HG03565 (cell line): ENCODE measurements at regions not wholly inside any gene's neighbourhood (a gene's known extent, or its start where the extent isn't known, plus 50 kb on each side); places are given as distances from the start of the nearest gene placed in this dataset.
"Not testable (repeated sequence)": the region's sequence is repeated elsewhere in the genome, so short reads cannot be mapped to it uniquely, and the experiment has no call there.

Experiments
- ATAC-seq: cut with Tn5 transposase; IDR thresholded peaks from one replicate; pipeline ENCODE4 v1.9.1; 2021; ENCODE audit warnings: mild to moderate bottlenecking, moderate library complexity; ENCODE audit not compliant: unreplicated experiment

DNA sequence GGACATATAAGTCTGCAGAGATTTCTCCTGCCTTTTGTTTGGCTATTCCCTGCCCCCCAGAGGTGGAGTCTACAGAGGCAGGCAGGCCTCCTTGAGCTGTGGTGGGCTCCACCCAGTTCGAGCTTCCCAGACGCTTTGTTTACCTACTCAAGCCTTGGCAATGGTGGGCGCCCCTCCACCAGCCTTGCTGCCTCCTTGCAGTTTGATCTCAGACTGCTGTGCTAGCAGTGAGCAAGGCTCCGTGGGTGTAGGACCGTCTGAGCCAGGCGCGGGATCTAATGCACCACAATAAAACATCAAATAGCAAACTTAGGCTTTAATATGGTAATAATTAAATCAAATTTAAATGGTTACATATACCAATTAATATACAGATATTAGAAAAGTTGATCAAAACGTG is 525.4 kb downstream of the RERGL start:
- not testable (repeated sequence) for ATAC-seq

DNA sequence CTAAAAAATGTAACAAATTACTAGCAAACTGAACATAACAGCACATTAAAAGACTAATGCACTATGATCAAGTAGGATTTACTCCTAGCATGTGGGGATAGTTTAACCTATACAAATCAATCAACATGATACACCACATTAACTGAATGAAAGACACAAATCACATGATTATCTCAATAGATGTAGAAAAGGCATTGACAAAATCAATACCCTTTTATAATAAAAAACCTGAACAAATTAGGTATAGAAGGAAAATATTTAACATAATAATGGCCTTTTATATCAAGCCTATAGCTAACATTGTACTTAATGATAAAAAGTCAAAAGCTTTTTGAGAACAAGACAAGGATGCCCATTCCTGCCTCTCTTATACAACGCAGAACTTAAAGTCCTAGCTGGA is 540.0 kb downstream of the RERGL start:
- no peak for ATAC-seq

DNA sequence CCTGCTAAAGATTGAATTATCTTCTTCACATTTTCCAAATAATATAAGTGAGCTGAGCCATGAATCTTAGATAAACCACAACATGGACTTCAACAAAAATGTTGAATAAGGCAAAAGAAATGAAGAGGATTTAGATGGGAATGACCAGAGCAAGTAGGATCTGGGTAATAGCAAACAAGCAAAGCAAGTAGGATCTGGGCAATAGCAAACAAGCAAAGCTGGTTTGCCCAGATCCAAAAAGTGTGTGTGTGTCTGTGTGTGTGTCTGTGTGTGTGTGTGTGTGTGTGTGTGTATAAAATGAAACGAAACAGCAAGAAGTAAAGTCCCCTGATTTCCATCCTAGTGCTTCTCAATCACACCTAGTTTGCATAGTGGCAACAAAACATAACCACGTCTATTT is 549.1 kb downstream of the RERGL start:
- no peak for ATAC-seq

DNA sequence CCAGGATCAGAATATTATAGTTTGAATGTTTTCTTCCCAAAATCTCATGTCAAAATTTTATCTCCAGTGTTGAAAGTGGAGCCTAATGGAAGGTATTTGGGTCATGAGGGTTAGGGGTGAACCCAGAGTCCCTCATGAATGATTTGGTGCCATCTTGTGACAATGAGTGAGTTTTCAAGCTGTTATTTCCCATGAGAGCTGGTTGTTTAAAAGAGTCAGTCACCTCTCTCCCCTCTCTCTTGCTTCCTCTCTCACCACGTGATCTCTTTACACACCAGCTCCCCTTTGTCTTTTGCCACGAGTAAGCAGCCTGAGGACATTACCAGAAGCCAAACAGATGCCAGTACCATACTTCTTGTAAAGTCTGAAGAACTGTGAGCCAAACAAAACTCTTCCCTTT is 561.6 kb downstream of the RERGL start:
- no peak for ATAC-seq

DNA sequence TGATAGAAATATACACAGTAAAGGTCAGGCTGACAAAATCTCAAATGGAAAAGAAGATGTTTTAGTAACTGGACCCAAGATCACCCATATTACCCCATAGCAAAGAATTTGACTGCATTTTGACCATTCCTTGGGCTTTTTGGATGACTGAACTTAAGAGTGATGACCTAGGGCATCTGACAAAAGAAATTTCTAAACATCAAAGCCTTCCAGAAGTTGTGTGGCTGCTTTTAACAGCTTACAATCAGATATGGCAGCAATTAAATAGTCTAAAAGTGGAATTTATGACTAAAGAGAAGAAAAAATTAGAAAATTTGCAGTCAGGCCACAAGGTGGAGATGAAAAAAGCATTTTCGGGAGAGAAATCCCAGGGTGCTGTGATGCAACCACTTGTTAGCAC is 563.0 kb downstream of the RERGL start:
- no peak for ATAC-seq

DNA sequence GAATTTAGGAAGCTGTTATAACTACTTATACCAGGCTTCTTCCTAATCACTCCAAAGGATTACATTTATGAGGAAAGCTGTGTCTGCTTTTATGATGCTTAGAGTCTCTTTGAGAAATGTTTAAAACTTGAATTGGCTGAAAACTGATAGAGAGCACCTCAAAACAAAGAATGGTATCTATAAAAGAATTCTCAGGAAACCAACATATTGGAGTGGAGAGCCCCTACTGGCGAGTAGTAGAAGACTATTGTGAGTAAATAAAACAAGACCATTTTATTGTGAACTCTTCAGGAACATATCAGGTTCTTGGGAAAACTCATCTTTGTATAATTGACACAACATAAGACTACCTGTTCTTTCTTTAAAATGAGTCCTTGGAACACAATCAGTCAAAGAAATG is 578.6 kb downstream of the RERGL start:
- no peak for ATAC-seq

DNA sequence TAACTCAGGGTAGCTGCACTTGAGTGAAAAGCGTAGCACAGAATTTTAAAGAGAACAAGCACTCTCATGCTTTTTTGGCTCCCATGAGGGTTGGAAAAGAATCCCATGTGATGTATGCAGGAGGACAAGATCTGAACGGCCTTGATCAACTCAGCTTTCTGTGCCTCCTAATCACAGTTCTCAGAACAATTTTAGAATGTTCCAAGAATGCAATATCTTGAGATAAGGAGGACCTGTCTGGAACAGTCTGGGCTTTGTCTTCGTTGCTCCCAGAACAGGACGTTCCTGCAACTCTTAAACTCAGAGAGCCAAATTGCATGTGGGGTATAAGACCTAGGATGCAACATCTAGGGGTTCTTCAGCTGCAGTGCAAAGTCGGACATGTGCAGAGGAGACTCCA is 582.7 kb downstream of the RERGL start:
- ATAC-seq = no peak

DNA sequence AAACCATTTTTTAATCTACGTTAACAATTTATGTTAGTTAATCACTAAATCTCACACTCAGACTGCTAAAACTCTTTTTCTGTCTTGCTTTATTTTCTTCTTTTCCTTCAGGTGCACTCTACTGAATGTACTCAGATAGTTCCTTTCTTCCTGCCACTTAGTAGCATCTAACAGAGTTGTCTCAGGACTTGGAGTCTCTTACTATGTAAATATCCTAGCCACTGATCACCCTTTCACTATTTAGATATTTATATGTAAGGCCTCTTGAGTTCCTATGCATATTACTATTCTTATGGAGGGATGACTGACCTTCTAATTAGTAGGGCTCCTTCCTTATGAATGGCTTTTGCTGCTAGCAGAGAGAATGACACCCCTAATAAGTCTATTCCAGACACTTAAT is 586.3 kb downstream of the RERGL start:
- no peak for ATAC-seq

DNA sequence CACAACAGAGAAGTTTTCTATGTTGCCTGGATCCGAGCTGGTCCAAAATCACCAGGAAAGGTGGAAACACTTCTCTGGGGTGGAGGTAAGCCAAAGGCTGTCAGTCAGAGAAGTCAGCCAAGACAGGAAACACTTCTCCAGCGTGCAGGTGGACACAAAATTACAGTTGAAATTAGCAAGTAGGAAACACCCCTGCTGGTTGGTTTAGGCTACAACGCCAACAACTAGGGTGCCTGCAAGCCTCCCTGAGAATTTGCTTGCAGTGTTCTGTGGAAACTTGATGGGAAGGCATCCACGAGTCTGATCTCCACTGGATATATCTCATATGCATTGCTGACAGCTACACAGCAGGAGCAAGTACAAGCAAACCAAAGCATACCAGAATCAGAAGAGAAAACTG is 600.5 kb downstream of the RERGL start:
- ATAC-seq = no peak

DNA sequence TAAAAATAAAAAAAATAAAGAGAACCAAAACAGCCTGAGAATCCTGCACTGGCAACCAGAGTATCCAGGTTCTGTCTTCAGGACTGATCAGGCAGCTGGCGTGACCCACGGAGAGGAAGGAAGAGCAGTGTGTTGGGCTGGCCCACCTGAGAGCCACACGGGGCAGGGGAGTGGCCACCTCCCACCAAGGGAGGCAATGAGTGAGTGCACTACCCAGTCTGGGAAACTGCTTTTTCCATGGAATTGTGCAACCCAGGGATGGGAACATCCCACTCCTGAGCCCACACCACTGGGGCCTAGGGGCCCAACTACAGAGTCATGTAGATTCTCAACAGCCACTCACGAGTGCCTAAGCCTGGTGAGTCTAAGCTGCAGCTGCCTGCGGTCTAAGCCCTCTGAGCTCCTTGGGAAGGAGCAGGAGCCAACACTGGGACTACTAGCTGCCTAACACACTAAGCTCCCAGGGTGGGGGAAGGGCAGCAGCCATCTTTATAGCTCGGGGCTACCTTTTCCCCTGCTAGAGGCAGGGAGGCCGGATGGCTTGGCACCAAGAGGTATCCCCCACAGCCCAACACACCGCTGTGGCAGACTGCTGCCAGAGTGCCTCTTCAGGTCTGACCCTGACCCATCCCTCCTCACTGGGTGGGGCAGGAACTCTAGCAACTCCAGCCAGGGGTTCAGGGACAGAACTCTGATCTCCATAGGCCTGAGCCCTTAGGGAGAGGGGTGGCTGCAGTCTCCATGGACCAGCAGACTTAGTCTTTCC is 610.9 kb downstream of the RERGL start:
- no peak for ATAC-seq

DNA sequence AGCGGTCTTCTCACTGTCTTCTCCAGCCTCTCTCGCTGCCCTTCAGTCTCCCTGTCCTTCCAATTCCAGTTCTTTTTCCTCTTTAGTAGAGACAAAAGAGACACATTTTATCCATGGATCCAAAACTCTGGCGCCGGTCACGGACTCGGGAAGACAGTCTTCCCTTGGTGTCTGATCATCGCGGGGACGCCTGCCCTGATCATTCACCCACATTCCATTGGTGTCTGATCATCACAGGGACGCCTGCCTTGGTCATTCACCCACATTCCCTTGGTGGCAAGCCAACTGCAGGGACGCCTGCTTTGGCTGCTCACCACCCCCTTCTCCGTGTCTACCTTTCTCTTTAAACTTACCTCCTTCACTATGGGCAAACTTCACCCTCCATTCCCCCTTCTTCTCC is 619.5 kb downstream of the RERGL start:
- no peak for ATAC-seq

DNA sequence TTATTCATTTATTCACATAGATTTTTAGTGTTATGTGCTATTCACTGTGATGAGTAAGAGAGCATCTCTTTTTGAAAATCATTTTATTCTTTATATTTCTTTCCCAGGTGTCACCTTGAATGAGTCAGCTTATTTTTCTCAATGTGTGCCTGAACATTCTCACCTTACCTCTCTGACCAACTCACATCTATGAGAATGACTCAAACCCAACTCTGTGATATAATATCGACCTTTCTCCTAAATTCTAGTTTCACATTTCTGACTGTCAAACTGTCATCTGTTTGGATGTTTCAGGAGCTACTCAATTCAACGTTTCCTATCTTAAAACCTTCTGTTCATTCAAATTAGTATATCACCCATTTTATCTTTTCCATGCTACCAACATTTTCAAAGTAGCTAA is 630.8 kb downstream of the RERGL start:
- ATAC-seq = no peak

DNA sequence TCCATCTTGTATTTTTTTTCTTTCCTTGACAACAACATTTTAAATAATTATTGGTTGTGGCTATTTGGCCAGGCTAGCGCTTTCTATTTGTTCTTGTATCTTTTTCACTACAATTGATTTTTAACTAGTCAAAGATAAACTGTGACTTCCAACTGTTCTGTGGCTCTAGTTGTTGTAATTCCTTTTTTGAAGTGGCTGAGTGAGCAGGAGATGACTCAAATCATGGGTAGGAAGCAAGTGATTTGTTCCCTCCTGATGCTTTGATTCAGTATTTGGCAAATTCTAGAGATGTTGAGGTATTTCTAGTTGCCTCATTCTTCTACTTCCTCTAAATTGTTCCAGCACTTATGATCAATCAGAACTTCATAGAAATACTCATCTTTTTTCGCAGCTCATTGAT is 633.5 kb downstream of the RERGL start:
- no peak for ATAC-seq

DNA sequence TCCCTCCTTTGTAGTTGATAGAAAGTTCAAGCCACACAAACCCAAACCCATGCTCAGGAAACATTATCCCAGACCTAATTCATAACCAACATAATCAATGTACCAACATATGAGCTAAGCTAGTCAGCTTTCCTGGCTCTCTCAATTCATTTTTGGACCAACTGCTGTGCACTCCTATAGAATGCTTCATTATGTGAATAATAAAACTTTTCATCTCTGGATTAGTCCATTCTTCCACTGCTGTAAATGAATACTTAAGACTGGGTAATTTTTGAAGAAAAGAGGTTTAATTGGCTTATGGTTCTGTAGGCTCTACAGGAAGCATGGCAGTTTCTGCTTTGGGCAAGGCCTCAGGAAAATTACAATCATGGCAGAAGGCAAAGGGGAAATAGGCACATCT is 651.9 kb downstream of the RERGL start:
- ATAC-seq = no peak

DNA sequence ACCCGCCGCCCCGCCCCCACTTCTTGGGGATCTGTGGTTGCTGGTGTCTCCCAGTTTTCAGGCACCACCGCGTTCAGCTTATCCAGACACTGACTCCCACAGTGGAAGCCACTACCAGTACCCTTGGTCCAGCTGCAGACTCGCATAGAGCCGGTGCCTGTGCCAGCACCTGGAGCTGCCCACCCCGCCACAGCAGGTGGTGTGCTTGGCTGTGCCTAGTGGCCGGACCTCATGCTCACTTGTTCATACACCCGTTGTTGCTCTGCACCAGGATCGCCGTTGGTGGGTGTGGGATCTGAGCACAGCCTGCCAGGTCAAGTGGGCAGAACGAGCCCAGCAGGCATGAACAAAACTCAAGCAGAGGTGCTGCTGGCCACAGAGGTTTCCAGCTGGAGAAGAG is 673.2 kb downstream of the RERGL start:
- ATAC-seq = no peak

DNA sequence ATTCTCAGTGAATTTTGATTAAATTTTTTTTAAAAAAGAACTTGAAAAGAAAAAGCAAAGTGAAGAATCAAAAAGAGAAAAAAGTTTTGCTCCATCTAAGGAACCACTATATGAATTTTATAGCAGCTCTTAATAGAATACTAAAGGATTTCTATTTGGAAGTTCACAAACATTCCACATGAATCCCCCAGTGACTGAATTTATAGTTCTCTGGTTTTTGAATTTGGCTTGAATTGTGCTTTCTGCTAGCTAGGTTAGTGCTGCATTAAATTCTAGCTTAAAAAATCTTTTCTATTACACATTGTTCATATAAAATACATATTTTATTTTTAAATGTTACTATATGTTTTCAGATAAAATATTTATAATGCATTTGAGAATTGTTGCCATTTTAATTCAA is 675.4 kb downstream of the RERGL start:
- ATAC-seq = no peak

DNA sequence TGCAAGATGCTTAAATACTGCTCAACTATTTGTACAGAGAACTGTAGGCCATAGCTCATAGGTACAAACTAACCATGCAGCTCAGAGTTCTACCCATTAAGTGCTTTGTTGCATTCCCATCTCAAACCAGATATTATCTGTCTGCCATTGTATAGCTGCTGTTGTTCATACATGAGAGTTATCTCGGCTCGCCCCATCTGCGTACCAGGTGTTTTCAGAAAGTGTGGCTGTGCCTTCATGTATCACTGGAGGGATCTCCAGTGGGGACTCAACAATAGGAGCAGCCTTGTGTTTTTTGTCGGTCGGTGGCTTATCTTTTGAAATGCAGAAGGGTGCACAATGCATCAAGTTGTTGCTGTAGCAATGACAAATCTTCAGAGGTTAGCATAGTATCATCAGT is 678.3 kb downstream of the RERGL start:
- no peak for ATAC-seq

DNA sequence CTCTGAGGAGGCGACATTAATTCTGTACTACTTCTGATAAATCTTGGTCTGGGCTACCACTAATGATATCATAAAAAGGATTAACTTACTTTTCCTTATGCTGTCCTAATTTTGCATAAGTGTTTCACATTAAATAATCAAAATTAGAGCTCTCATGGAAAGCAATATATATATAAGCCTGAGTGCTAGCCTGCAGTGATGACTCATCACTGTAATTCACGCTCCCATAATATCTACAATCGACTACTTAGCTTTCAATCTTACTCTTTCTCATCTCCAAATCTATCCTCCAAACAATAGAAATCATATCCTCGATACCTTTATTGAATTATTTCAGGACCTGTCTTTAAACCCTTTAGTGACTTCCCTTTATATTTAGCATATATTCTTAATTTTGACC is 701.3 kb downstream of the RERGL start:
- no peak for ATAC-seq

DNA sequence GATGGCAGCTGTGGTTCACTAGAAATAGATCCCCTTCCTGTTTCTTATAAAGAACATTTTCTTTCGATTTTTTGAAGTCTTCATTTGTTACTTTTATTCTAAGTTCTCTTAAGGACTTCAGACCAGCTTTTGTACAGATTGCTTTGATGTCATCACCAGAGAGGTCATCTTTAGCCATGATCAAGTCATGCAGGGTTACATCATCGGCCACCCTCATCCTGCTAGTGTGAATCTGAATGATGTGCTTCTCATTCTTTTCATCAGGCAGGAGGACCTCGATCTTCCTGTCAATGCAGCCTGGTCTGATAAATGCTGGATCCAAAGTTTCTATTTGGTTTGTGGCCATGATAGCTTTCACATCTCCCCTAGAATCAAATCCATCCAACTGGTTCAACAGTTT is 706.7 kb downstream of the RERGL start:
- ATAC-seq = no peak

DNA sequence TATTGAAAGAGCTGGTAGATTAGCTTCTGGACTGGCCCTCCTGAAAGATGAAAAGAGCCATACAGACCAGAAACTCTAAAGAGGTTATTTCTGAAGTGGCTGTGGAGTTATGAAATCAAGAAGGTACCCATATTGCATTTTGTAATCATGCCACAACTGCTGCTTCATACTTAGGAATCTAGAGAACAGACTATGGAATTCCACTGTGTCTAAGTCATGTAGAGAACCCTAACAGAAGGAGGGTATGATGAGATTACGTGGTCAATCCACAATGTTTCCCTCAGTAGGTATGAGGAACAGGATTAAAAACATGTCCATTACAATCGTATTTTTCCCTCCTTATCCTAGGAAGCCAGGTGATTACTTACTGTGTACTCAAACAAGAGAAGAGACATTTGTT is 708.8 kb downstream of the RERGL start:
- ATAC-seq = no peak

DNA sequence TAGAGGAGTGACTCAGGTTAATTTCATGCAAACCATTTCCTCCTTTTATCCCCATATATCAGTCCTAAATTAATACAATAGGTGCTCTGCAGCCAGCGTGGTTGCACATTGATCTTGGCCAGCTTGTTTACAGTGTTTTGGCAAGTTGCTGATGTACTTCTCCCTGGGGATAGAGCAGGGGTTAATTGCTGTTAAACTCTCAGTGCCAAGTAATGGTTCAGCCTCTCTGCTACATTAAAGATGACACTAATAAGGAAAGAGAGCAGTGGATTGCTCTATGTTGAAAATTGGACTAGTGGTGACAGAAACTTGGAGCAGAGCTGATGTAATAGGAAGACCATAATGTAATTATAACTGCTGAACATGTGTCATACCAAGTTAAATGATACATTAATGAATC is 717.5 kb downstream of the RERGL start:
- ATAC-seq = no peak

DNA sequence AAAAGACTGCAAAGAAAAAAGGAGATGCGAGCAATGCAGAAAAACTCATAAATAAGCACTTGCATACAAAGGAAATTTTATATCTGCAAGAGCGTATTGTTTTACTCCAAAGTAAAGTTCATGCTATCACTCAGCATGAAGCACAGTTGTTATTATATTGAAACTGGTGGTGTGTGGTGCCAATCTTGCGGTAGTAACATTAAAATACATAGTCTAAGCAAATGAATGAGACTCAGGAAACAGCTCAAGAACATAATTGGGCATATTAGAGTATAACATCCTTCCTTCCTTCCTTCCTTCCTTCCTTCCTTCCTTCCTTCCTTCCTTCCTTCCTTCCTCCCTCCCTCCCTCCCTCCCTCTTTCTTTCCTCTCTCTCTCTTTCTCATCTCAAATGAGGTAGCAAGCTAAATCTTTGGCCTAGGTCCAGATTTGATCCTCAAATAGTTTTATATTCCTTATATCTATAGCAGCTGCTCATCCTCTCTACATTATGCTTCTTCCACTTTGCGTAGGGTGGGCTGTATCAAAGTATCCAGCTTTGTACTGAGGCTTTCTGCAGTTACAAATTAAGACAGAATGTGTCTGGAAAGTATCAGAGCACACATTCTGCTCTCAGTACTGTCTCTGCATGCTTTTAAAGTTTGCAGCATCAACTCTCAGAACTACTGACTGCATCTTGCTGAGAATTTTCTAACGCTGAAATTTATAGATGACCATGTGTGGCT is 718.3 kb downstream of the RERGL start:
- ATAC-seq = no peak

DNA sequence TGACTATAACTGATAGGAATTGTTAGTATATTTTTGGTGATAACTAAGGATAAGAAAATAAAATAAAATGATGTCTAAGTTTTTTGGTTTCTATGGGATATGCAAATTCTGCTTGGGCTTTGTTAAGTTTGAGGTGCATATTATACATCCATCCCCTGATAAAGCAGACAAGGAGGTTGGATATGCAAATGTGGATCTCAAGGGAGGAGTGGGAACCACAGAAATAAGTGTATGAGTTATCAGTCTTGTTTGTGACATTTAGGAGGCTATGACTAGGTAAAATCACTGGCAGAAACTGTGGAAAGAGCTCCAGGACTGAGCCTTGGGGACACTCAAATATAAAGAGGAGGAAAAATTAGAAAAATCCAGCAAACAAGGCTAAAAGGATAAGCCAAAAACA is 719.4 kb downstream of the RERGL start:
- no peak for ATAC-seq
